Mesothelial cell of epicardium (in vitro differentiated cells): ENCODE measurements at regions not wholly inside any gene's neighbourhood (a gene's known extent, or its start where the extent isn't known, plus 50 kb on each side); places are given as distances from the start of the nearest gene placed in this dataset.

Experiments
- DNase-seq, 2 experiments: peaks; one replicate each; pipeline ENCODE4 v3.0.0; 2021; ENCODE audit warnings: low spot score in 2 of 2; ENCODE audit not compliant: unreplicated experiment in 2 of 2
- H3K27ac Mint-ChIP-seq: 2 replicates; pipeline ENCODE4 v1.8.0; 2021; ENCODE audit warnings: mixed read lengths
- H3K27me3 Mint-ChIP-seq: 2 replicates; pipeline ENCODE4 v1.8.0; 2021; ENCODE audit warnings: low read depth, mixed read lengths
- H3K36me3 Mint-ChIP-seq: 2 replicates; pipeline ENCODE4 v1.8.0; 2021; ENCODE audit warnings: mixed read lengths
- H3K4me1 Mint-ChIP-seq: 2 replicates; pipeline ENCODE4 v1.8.0; 2021; ENCODE audit warnings: mixed read lengths
- H3K4me3 Mint-ChIP-seq: 2 replicates; pipeline ENCODE4 v1.8.0; 2021; ENCODE audit warnings: mild to moderate bottlenecking, moderate library complexity, mixed read lengths
- H3K9me3 Mint-ChIP-seq: 2 replicates; pipeline ENCODE4 v1.8.0; 2021; ENCODE audit warnings: mixed read lengths
- CTCF ChIP-seq: fragments of 200-600 bp; sonication (generic); IDR thresholded peaks from one replicate; pipeline ENCODE4 v1.5.0; 2021; ENCODE audit warnings: antibody characterized with exemption; ENCODE audit not compliant: unreplicated experiment

DNA sequence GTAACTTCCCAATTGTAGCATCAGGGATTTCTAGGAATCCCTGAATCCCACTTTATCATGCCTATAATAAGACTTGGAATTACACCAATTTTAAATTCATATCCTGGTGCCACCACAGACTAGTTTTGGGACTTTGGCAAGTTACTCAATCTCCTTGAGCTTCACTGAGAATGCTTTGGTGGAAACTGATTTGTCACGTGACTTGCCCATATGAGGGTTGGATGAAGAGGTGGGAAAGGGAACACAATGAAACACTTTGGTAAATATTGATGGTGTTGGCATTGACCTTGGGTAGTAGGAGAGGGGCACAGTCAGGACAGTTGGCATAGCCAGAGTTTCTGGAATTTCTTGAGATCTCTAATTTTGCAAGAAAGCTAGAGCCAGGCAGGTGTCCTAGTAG lies 452.2 kb downstream of the SLC4A3 start:
- peaks cover 52% of the 10 kb centered on the region for H3K4me1 Mint-ChIP-seq
- no peaks in the 10 kb centered on the region for H3K9me3 Mint-ChIP-seq
- TF ChIP-seq CTCF = no peak
- no peak for DNase-seq
- H3K27me3 Mint-ChIP-seq = peaks cover 20% of the 10 kb centered on the region
- no peaks in the 10 kb centered on the region for H3K36me3 Mint-ChIP-seq
- no peak overlapping the region for H3K27ac Mint-ChIP-seq
- no peak overlapping the region for H3K4me3 Mint-ChIP-seq

DNA sequence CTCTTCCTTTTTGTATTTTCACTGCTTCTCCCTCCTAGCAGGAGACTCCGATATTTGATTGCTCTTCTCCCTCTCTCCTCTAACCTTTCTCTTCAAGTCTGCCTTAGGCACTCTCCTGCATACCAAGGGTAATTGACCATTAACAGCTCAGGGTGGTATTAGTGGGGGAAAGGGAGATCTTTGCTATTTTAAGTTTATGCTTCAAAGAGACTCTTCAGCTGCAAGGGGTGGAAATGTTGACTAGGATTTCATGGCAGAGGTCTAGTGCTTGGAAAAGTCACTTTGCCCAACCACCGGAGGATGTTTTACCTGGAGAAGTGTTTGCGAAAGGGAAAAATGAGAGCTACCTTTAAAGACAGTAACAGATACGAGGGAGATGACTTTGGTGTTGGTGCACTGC lies 453.7 kb downstream of the SLC4A3 start:
- H3K36me3 Mint-ChIP-seq = no peaks in the 10 kb centered on the region
- H3K27me3 Mint-ChIP-seq = peaks cover 20% of the 10 kb centered on the region
- no peaks in the 10 kb centered on the region for H3K9me3 Mint-ChIP-seq
- H3K27ac Mint-ChIP-seq = no peak overlapping the region
- no peak for DNase-seq
- peaks cover 49% of the 10 kb centered on the region for H3K4me1 Mint-ChIP-seq
- TF ChIP-seq CTCF = no peak
- no peak overlapping the region for H3K4me3 Mint-ChIP-seq

DNA sequence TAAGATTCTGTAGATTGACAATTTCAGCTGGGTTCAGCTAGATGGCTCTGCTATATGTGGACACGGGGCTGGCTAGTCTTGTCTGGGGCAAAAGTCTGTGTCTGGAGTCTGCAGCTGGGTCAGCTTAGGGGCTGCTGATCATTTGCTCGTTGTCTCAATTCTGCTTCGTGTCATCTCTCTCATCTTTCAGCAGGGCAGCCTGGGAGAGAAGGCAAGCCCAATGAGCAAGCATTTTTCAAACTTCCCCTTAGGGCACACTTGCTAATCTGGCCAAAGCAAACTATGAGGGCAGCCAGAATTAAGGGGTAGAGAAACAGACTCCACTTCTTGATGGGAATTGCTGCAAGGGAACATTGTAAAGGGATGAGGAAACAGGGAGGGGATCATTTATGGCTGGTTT lies 462.6 kb downstream of the SLC4A3 start:
- peaks cover 4% of the 10 kb centered on the region for H3K9me3 Mint-ChIP-seq
- H3K4me1 Mint-ChIP-seq = peaks cover 10% of the 10 kb centered on the region
- H3K4me3 Mint-ChIP-seq = no peak overlapping the region
- no peak for DNase-seq
- no peaks in the 10 kb centered on the region for H3K36me3 Mint-ChIP-seq
- H3K27ac Mint-ChIP-seq = peak overlapping the region; percentile 14
- no peak for TF ChIP-seq CTCF
- peaks cover 5% of the 10 kb centered on the region for H3K27me3 Mint-ChIP-seq

- H3K27me3 Mint-ChIP-seq = peaks cover 8% of the 10 kb centered on the region
These were observed 469.0 kb downstream of the SLC4A3 start for GRCh38 chr2:220096406-220096805.

DNA sequence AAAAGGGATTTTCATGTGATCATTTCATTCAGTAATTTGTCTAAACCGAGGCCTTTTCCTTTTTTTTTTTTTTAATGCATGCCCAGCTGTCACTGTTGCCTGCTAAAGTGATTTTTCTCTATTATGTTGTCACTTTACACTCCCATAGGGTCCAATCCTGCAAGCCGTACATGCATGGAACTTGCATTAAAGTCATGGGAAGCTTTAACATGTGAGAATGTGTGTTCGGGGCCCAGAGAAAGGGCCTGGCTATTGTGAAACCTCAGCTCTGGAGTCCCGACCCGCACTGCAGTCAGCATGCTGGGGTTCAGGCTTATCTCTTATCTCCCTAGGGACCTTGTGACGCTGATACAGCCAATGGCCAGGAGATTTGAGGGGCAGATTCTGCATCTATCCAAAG lies 474.6 kb downstream of the SLC4A3 start:
- H3K36me3 Mint-ChIP-seq = no peaks in the 10 kb centered on the region
- H3K9me3 Mint-ChIP-seq = peaks cover 8% of the 10 kb centered on the region
- no peak overlapping the region for H3K4me3 Mint-ChIP-seq
- peaks cover 27% of the 10 kb centered on the region for H3K27me3 Mint-ChIP-seq
- no peak for TF ChIP-seq CTCF
- peaks cover 2% of the 10 kb centered on the region for H3K4me1 Mint-ChIP-seq
- no peak overlapping the region for H3K27ac Mint-ChIP-seq
- no peak for DNase-seq

More at GRCh38 chr2:220096406-220096805, 469.0 kb downstream of the SLC4A3 start:
- DNase-seq = no peak
- Mint-ChIP-seq H3K27ac (no peak overlapping the region), H3K9me3 (peaks cover 8% of the 10 kb centered on the region), H3K4me1 (peaks cover 4% of the 10 kb centered on the region), H3K36me3 (no peaks in the 10 kb centered on the region), H3K4me3 (no peak overlapping the region)
- TF ChIP-seq CTCF = no peak

- peaks cover 12% of the 10 kb centered on the region for H3K4me1 Mint-ChIP-seq
- no peak overlapping the region for H3K4me3 Mint-ChIP-seq
- TF ChIP-seq CTCF = no peak
- no peaks in the 10 kb centered on the region for H3K36me3 Mint-ChIP-seq
- DNase-seq = no peak
- no peak overlapping the region for H3K27ac Mint-ChIP-seq
- H3K27me3 Mint-ChIP-seq = peaks cover 26% of the 10 kb centered on the region
- peaks cover 3% of the 10 kb centered on the region for H3K9me3 Mint-ChIP-seq
These were observed 476.2 kb downstream of the SLC4A3 start for GRCh38 chr2:220103596-220103995.
